Endometrium (tissue), 2 donors: ENCODE measurements at regions not wholly inside any gene's neighbourhood (a gene's known extent, or its start where the extent isn't known, plus 50 kb on each side); places are given as distances from the start of the nearest gene placed in this dataset.

Experiments used
- FAIRE-seq: peaks from 2 replicates; lab custom pipeline; 2012; peaks lifted over from hg19 to GRCh38; lab: Jason Lieb, UNC
- donor health status: control.
- donor health status: control.

GRCh38 chr12:115572440-115572839 lies 705.1 kb downstream of the MED13L start:
- FAIRE-seq: no peak

GRCh38 chr12:115571446-115571845 lies 706.0 kb downstream of the MED13L start:
- no peak for FAIRE-seq

GRCh38 chr12:115571027-115571426 lies 706.5 kb downstream of the MED13L start:
- no peak for FAIRE-seq

GRCh38 chr12:115570069-115570777 lies 707.3 kb downstream of the MED13L start:
- no peak for FAIRE-seq

- no peak for FAIRE-seq
Measured at GRCh38 chr12:115569345-115570068, 708.0 kb downstream of the MED13L start.

- FAIRE-seq: no peak
Measured at GRCh38 chr12:115558281-115558680, 719.2 kb downstream of the MED13L start.

- no peak for FAIRE-seq
Measured at GRCh38 chr12:115553622-115554021, 723.9 kb downstream of the MED13L start.

- FAIRE-seq: no peak
Measured at GRCh38 chr12:115543269-115543668, 734.2 kb downstream of the MED13L start.

- no peak for FAIRE-seq
Measured at GRCh38 chr12:115542656-115543055, 734.8 kb downstream of the MED13L start.

- FAIRE-seq: no peak
Measured at GRCh38 chr12:115541891-115542421, 735.5 kb downstream of the MED13L start.

GRCh38 chr12:115528466-115528865 lies 749.0 kb downstream of the MED13L start:
- no peak for FAIRE-seq

- no peak for FAIRE-seq
Measured at GRCh38 chr12:115521771-115522409, 755.6 kb downstream of the MED13L start.

- FAIRE-seq: no peak
Measured at GRCh38 chr12:115519887-115520286, 757.6 kb downstream of the MED13L start.

GRCh38 chr12:115519359-115519758 lies 758.1 kb downstream of the MED13L start:
- FAIRE-seq: no peak

GRCh38 chr12:115517913-115518312 lies 759.6 kb downstream of the MED13L start:
- FAIRE-seq: no peak

- FAIRE-seq: no peak
Measured at GRCh38 chr12:115511986-115512711, 765.3 kb downstream of the MED13L start.

- FAIRE-seq: no peak
Measured at GRCh38 chr12:115511305-115511704, 766.2 kb downstream of the MED13L start.

- FAIRE-seq: no peak
Measured at GRCh38 chr12:115508990-115509389, 768.5 kb downstream of the MED13L start.

- no peak for FAIRE-seq
Measured at GRCh38 chr12:115507951-115508722, 769.4 kb downstream of the MED13L start.

GRCh38 chr12:115507560-115507889 lies 770.0 kb downstream of the MED13L start:
- FAIRE-seq: no peak

GRCh38 chr12:115506822-115507559 lies 770.5 kb downstream of the MED13L start:
- no peak for FAIRE-seq
